ENCODE measurements at regions not wholly inside any gene's neighbourhood (a gene's known extent, or its start where the extent isn't known, plus 50 kb on each side); places are given as distances from the start of the nearest gene placed in this dataset.

DNA sequence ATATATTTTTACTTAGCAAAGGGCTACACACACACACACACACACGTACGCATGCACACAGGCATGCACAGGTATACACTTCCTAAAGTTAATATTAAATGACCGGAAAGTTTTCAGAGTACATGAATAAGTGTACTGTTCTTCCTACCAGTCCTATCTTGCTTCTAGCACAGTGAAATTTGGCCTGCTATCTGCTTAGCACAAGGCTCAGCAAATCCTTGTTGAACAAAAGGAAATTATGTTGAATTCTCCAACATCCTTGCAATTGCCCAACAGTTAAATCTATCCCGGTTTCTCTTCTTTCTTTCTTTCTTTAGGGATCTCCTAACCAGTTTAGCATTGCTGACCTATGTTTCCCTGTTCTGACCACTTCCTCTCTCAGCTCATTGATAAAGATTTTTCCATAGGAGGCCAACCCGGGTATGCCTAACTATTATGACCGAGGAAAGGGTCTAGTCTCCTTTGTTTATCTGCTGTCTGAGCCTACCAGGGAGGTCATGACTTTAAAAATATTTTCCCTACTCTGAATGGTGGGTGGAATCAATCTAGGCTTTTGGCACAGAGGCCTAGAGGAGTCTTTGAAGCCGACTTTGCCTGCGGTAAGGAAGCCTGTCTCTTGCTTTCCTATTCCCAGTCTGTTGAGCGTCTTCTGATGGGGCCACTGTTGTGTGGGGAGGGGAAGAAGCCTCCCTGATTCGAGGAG, 400.7 kb downstream of the HRH4 start:
- Histone ChIP-seq H3K4me1 (ENCODE audit: insufficient read depth, low read length) (peaks cover 17% of the 10 kb centered on the region; the same call in 1 of the 2 replicates), H3K27ac (ENCODE audit: low read length) (no peak overlapping the region), H3K27me3 (ENCODE audit: insufficient read depth, low read length) (no peaks in the 10 kb centered on the region), H3K9ac (ENCODE audit: low read depth, low read length) (no peak overlapping the region), H3K9me3 (ENCODE audit: insufficient read depth, low read depth, low read length) (no peaks in the 10 kb centered on the region), H3K36me3 (ENCODE audit: insufficient read depth, low read depth, low read length) (no peaks in the 10 kb centered on the region), H3K4me3 (ENCODE audit: low read length) (no peak overlapping the region)

- Histone ChIP-seq H3K9ac (ENCODE audit: low read depth, low read length) (peak overlapping the region; percentile 43; the same call in 1 of the 2 replicates), H3K4me3 (ENCODE audit: low read length) (peak overlapping the region; percentile 49; the same call in 1 of the 2 replicates), H3K4me1 (ENCODE audit: insufficient read depth, low read length) (peaks cover 17% of the 10 kb centered on the region; the same call in 1 of the 2 replicates), H3K27me3 (ENCODE audit: insufficient read depth, low read length) (no peaks in the 10 kb centered on the region), H3K9me3 (ENCODE audit: insufficient read depth, low read depth, low read length) (no peaks in the 10 kb centered on the region), H3K36me3 (ENCODE audit: insufficient read depth, low read depth, low read length) (no peaks in the 10 kb centered on the region), H3K27ac (ENCODE audit: low read length) (no peak overlapping the region)
Measured at GRCh38 chr18:24862201-24862816, 401.9 kb downstream of the HRH4 start.

DNA sequence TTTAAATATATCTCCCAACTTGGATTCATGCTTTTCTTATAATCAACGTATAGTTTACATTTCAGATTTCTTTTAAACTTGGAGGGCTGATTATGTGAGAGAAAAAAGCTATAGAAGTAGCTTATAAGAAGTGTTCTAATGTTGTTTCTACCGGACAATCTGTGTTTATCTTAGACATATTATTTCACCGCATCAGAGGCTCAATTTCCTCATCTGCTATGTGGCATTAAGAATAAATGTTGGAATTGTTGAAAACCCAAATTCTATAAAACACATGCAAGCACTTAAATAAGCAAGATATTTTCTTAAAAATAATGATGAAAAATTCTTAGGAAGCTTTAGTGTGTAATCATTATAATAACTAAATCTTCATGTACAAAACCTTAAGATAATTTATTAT, 407.9 kb downstream of the HRH4 start:
- no peak overlapping the region for H3K9ac ChIP-seq (ENCODE audit: low read depth, low read length)
- no peak overlapping the region for H3K27ac ChIP-seq (ENCODE audit: low read length)
- H3K9me3 ChIP-seq (ENCODE audit: insufficient read depth, low read depth, low read length), result no peaks in the 10 kb centered on the region
- H3K4me1 ChIP-seq (ENCODE audit: insufficient read depth, low read length), result no peaks in the 10 kb centered on the region
- H3K4me3 ChIP-seq (ENCODE audit: low read length), result no peak overlapping the region
- H3K27me3 ChIP-seq (ENCODE audit: insufficient read depth, low read length), result no peaks in the 10 kb centered on the region
- no peaks in the 10 kb centered on the region for H3K36me3 ChIP-seq (ENCODE audit: insufficient read depth, low read depth, low read length)

- no peaks in the 10 kb centered on the region for H3K9me3 ChIP-seq (ENCODE audit: insufficient read depth, low read depth, low read length)
- no peak overlapping the region for H3K9ac ChIP-seq (ENCODE audit: low read depth, low read length)
- H3K27ac ChIP-seq (ENCODE audit: low read length), result no peak overlapping the region
- no peaks in the 10 kb centered on the region for H3K4me1 ChIP-seq (ENCODE audit: insufficient read depth, low read length)
- H3K4me3 ChIP-seq (ENCODE audit: low read length), result no peak overlapping the region
- H3K27me3 ChIP-seq (ENCODE audit: insufficient read depth, low read length), result no peaks in the 10 kb centered on the region
- no peaks in the 10 kb centered on the region for H3K36me3 ChIP-seq (ENCODE audit: insufficient read depth, low read depth, low read length)
Measured at GRCh38 chr18:24868760-24869237, 408.4 kb downstream of the HRH4 start.

DNA sequence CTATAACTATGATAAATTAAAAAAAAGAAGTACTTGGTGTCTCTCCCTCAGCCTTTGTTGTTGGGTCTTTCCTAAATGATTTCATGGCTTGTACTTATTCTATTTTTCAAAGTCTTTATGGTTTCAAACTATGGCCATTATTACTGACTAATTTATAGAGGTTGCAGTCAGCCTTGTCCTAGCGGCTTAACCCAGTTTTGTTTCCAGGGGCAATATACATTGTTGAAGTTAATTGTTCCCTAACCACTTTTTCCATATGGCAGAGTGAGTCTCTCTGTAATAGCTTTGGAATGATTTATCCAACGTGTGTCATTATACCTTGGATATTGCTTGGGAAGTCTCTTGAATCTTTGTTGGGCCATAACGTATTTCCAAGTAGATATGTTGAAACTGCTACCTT, 408.8 kb downstream of the HRH4 start:
- Histone ChIP-seq H3K27me3 (ENCODE audit: insufficient read depth, low read length) (no peaks in the 10 kb centered on the region), H3K9ac (ENCODE audit: low read depth, low read length) (no peak overlapping the region), H3K27ac (ENCODE audit: low read length) (no peak overlapping the region), H3K9me3 (ENCODE audit: insufficient read depth, low read depth, low read length) (no peaks in the 10 kb centered on the region), H3K4me1 (ENCODE audit: insufficient read depth, low read length) (no peaks in the 10 kb centered on the region), H3K36me3 (ENCODE audit: insufficient read depth, low read depth, low read length) (no peaks in the 10 kb centered on the region), H3K4me3 (ENCODE audit: low read length) (no peak overlapping the region)

DNA sequence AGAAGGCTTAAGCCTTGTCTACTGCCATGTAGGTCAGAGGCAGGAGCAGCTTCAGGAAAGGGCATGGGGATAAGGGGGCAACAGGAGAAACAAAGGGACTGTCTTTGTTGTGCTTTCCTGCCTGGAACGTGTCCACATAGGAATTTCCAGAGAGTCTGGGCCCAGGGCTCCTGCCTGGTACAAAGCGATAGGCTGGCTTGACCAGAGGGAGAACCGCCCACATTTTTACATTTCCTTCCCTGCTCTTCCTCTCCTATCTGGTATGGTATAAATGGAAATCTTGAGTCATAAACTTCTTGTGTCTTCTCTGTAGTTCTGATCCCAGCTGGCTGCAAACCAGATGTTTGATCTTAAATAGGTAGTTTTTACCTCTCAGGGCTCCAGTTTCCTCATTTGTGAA, 414.8 kb downstream of the HRH4 start:
- no peaks in the 10 kb centered on the region for H3K9me3 ChIP-seq (ENCODE audit: insufficient read depth, low read depth, low read length)
- H3K4me1 ChIP-seq (ENCODE audit: insufficient read depth, low read length), result no peaks in the 10 kb centered on the region
- no peaks in the 10 kb centered on the region for H3K36me3 ChIP-seq (ENCODE audit: insufficient read depth, low read depth, low read length)
- no peak overlapping the region for H3K27ac ChIP-seq (ENCODE audit: low read length)
- no peak overlapping the region for H3K4me3 ChIP-seq (ENCODE audit: low read length)
- no peak overlapping the region for H3K9ac ChIP-seq (ENCODE audit: low read depth, low read length)
- H3K27me3 ChIP-seq (ENCODE audit: insufficient read depth, low read length), result no peaks in the 10 kb centered on the region

GRCh38 chr18:24875777-24876176, 415.3 kb downstream of the HRH4 start:
- Histone ChIP-seq H3K4me1 (ENCODE audit: insufficient read depth, low read length) (no peaks in the 10 kb centered on the region), H3K9me3 (ENCODE audit: insufficient read depth, low read depth, low read length) (no peaks in the 10 kb centered on the region), H3K27me3 (ENCODE audit: insufficient read depth, low read length) (no peaks in the 10 kb centered on the region), H3K4me3 (ENCODE audit: low read length) (no peak overlapping the region), H3K27ac (ENCODE audit: low read length) (no peak overlapping the region), H3K9ac (ENCODE audit: low read depth, low read length) (no peak overlapping the region), H3K36me3 (ENCODE audit: insufficient read depth, low read depth, low read length) (no peaks in the 10 kb centered on the region)

- Histone ChIP-seq H3K9me3 (ENCODE audit: insufficient read depth, low read depth, low read length) (no peaks in the 10 kb centered on the region), H3K4me1 (ENCODE audit: insufficient read depth, low read length) (no peaks in the 10 kb centered on the region), H3K27me3 (ENCODE audit: insufficient read depth, low read length) (no peaks in the 10 kb centered on the region), H3K27ac (ENCODE audit: low read length) (no peak overlapping the region), H3K4me3 (ENCODE audit: low read length) (no peak overlapping the region), H3K9ac (ENCODE audit: low read depth, low read length) (no peak overlapping the region), H3K36me3 (ENCODE audit: insufficient read depth, low read depth, low read length) (no peaks in the 10 kb centered on the region)
Measured at GRCh38 chr18:24876266-24876665, 415.8 kb downstream of the HRH4 start.

DNA sequence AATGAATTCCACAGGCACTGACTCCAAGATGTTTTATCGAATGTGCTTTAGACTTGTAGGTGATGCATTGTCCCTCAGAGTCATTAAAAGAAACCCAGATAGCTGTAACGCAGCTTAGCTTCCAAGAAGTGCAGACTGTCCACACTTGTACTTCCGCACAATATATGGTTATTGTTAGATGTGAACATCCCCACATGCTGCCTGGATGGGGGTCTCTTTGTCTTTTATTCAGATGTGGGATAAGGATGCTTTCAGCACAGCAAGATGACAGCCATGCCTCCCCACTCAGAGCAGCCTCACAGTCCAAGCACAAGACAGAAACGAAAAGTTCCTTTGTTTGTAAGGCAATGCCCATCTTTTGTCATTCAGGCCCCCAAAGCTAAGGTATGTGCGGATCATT, 416.6 kb downstream of the HRH4 start:
- Histone ChIP-seq H3K27ac (ENCODE audit: low read length) (no peak overlapping the region), H3K9ac (ENCODE audit: low read depth, low read length) (no peak overlapping the region), H3K4me1 (ENCODE audit: insufficient read depth, low read length) (no peaks in the 10 kb centered on the region), H3K36me3 (ENCODE audit: insufficient read depth, low read depth, low read length) (no peaks in the 10 kb centered on the region), H3K4me3 (ENCODE audit: low read length) (no peak overlapping the region), H3K27me3 (ENCODE audit: insufficient read depth, low read length) (no peaks in the 10 kb centered on the region), H3K9me3 (ENCODE audit: insufficient read depth, low read depth, low read length) (no peaks in the 10 kb centered on the region)

DNA sequence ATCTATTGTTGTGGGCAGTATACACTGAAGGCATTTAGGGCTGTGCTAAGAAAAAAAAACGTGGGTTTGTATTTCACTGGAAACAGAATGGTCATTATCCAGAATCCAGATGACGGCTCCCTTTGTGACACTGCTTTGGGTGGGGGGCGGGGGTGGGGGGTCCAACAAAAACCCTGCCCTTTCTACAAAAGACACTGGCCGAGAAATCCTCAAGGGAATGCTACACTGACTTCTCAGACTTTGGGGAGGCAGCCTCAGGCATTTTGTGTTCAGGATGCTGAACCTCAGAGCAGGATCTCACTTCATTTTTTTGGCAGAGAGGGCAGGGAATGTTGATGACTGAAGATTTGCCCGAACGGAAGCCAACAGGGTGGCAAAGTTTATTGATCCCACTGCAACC, 417.1 kb downstream of the HRH4 start:
- no peak overlapping the region for H3K27ac ChIP-seq (ENCODE audit: low read length)

DNA sequence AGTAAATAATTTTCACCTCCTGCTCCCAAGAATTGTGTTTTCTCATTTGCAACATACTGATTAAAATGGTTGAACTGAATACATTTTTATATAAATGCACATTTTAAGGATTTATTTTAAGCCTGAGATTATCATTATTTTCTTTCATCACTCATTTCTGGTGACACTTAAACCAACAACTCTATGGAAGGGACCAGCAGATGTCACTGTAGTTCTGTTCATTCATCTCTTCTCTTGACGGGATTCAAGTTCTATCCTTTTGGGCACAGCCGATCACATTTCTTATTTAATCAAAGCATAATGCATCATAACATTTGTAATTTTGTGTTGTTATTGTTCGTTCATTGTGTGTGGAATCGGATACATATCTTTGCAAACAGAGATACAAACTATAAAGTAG, 417.9 kb downstream of the HRH4 start:
- Histone ChIP-seq H3K27ac (ENCODE audit: low read length) (no peak overlapping the region), H3K36me3 (ENCODE audit: insufficient read depth, low read depth, low read length) (no peaks in the 10 kb centered on the region), H3K4me3 (ENCODE audit: low read length) (no peak overlapping the region), H3K27me3 (ENCODE audit: insufficient read depth, low read length) (no peaks in the 10 kb centered on the region), H3K9ac (ENCODE audit: low read depth, low read length) (no peak overlapping the region), H3K9me3 (ENCODE audit: insufficient read depth, low read depth, low read length) (no peaks in the 10 kb centered on the region), H3K4me1 (ENCODE audit: insufficient read depth, low read length) (no peaks in the 10 kb centered on the region)

More for the DNA sequence above, 417.1 kb downstream of the HRH4 start:
- no peak overlapping the region for H3K4me3 ChIP-seq (ENCODE audit: low read length)
- H3K9ac ChIP-seq (ENCODE audit: low read depth, low read length), result no peak overlapping the region
- H3K9me3 ChIP-seq (ENCODE audit: insufficient read depth, low read depth, low read length), result no peaks in the 10 kb centered on the region
- no peaks in the 10 kb centered on the region for H3K4me1 ChIP-seq (ENCODE audit: insufficient read depth, low read length)
- H3K36me3 ChIP-seq (ENCODE audit: insufficient read depth, low read depth, low read length), result no peaks in the 10 kb centered on the region
- no peaks in the 10 kb centered on the region for H3K27me3 ChIP-seq (ENCODE audit: insufficient read depth, low read length)

- Histone ChIP-seq H3K4me3 (ENCODE audit: low read length) (no peak overlapping the region), H3K4me1 (ENCODE audit: insufficient read depth, low read length) (no peaks in the 10 kb centered on the region), H3K36me3 (ENCODE audit: insufficient read depth, low read depth, low read length) (no peaks in the 10 kb centered on the region), H3K9ac (ENCODE audit: low read depth, low read length) (no peak overlapping the region), H3K27me3 (ENCODE audit: insufficient read depth, low read length) (no peaks in the 10 kb centered on the region), H3K27ac (ENCODE audit: low read length) (no peak overlapping the region), H3K9me3 (ENCODE audit: insufficient read depth, low read depth, low read length) (no peaks in the 10 kb centered on the region)
Measured at GRCh38 chr18:24885276-24885675, 424.8 kb downstream of the HRH4 start.

All from iPS-20b (cell line).